Ectodermal cell (in vitro differentiated cells): ENCODE measurements at regions not wholly inside any gene's neighbourhood (a gene's known extent, or its start where the extent isn't known, plus 50 kb on each side); places are given as distances from the start of the nearest gene placed in this dataset.

Experiments
- H3K27ac ChIP-seq: 2 replicates; pipeline ENCODE4 v1.7.0; 2013; ENCODE audit warnings: mild to moderate bottlenecking, low read depth, low read length; ENCODE audit not compliant: insufficient read depth, poor library complexity, severe bottlenecking
- H3K27me3 ChIP-seq: 2 replicates; pipeline ENCODE4 v1.7.0; 2013; ENCODE audit warnings: mild to moderate bottlenecking, low read length; ENCODE audit not compliant: insufficient read depth, control insufficient read depth, poor library complexity, severe bottlenecking
- H3K36me3 ChIP-seq: one replicate; pipeline ENCODE4 v1.7.0; 2013; ENCODE audit warnings: low read length; ENCODE audit not compliant: control insufficient read depth, insufficient read depth
- H3K4me1 ChIP-seq: one replicate; pipeline ENCODE4 v1.7.0; 2013; ENCODE audit warnings: low read length; ENCODE audit not compliant: control insufficient read depth, insufficient read depth
- H3K4me3 ChIP-seq: 2 replicates; pipeline ENCODE4 v1.7.0; 2013; ENCODE audit warnings: low read depth, low read length, control low read depth; ENCODE audit not compliant: insufficient read depth
- H3K9me3 ChIP-seq: 2 replicates; pipeline ENCODE4 v1.7.0; 2013; ENCODE audit warnings: mild to moderate bottlenecking, low read length, moderate library complexity; ENCODE audit not compliant: control insufficient read depth
- WGBS, 2 experiments: methylation state at CpG; one replicate each; pipeline ENCODE4 v1.1.7; 2013; ENCODE audit warnings: missing lambda C conversion rate in 2 of 2; 5-methylcytosine and 5-hydroxymethylcytosine counted together

GRCh38 chrX:39905946-39906345, 191.8 kb downstream of the BCOR start:
- Histone ChIP-seq H3K4me1 (peaks cover 8% of the 10 kb centered on the region), H3K27ac (no peak overlapping the region), H3K4me3 (no peak overlapping the region), H3K9me3 (no peaks in the 10 kb centered on the region), H3K36me3 (no peaks in the 10 kb centered on the region), H3K27me3 (no peaks in the 10 kb centered on the region)
- WGBS, 2 experiments: 90 to 92% methylated on average over 11 of the region's 11 CpGs

GRCh38 chrX:39907964-39908661, 189.6 kb downstream of the BCOR start:
- H3K36me3 ChIP-seq: no peaks in the 10 kb centered on the region
- no peaks in the 10 kb centered on the region for H3K27me3 ChIP-seq
- 66 to 73% methylated on average over 16 of the region's 16 CpGs for WGBS, 2 experiments
- no peaks in the 10 kb centered on the region for H3K4me1 ChIP-seq
- H3K27ac ChIP-seq: no peak overlapping the region
- no peaks in the 10 kb centered on the region for H3K9me3 ChIP-seq
- H3K4me3 ChIP-seq: no peak overlapping the region

- no peaks in the 10 kb centered on the region for H3K9me3 ChIP-seq
- H3K4me1 ChIP-seq: no peaks in the 10 kb centered on the region
- WGBS, 2 experiments: 93 to 94% methylated on average over 5 of the region's 5 CpGs
- H3K4me3 ChIP-seq: no peak overlapping the region
- H3K27me3 ChIP-seq: no peaks in the 10 kb centered on the region
- H3K27ac ChIP-seq: no peak overlapping the region
- no peaks in the 10 kb centered on the region for H3K36me3 ChIP-seq
Measured at GRCh38 chrX:39909996-39910395, 187.8 kb downstream of the BCOR start.

- Histone ChIP-seq H3K27me3 (no peaks in the 10 kb centered on the region), H3K4me1 (no peaks in the 10 kb centered on the region), H3K27ac (no peak overlapping the region), H3K36me3 (no peaks in the 10 kb centered on the region), H3K4me3 (no peak overlapping the region), H3K9me3 (no peaks in the 10 kb centered on the region)
- 88 to 89% methylated on average over 16 to 17 of the region's 17 CpGs for WGBS, 2 experiments
Measured at GRCh38 chrX:39910651-39911050, 187.1 kb downstream of the BCOR start.

- 94% methylated on average over 14 of the region's 14 CpGs for WGBS, 2 experiments
- no peak overlapping the region for H3K4me3 ChIP-seq
- H3K9me3 ChIP-seq: no peaks in the 10 kb centered on the region
- no peaks in the 10 kb centered on the region for H3K36me3 ChIP-seq
- H3K27me3 ChIP-seq: no peaks in the 10 kb centered on the region
- no peaks in the 10 kb centered on the region for H3K4me1 ChIP-seq
- H3K27ac ChIP-seq: no peak overlapping the region
Measured at GRCh38 chrX:39911278-39911897, 186.4 kb downstream of the BCOR start.

GRCh38 chrX:39912126-39912525, 185.6 kb downstream of the BCOR start:
- Histone ChIP-seq H3K27me3 (no peaks in the 10 kb centered on the region), H3K4me3 (no peak overlapping the region), H3K9me3 (no peaks in the 10 kb centered on the region), H3K4me1 (no peaks in the 10 kb centered on the region), H3K36me3 (no peaks in the 10 kb centered on the region), H3K27ac (no peak overlapping the region)
- WGBS, 2 experiments: 90 to 94% methylated on average over 4 to 7 of the region's 7 CpGs

- Histone ChIP-seq H3K9me3 (no peaks in the 10 kb centered on the region), H3K4me3 (no peak overlapping the region), H3K27ac (no peak overlapping the region), H3K36me3 (no peaks in the 10 kb centered on the region), H3K27me3 (no peaks in the 10 kb centered on the region), H3K4me1 (no peaks in the 10 kb centered on the region)
- WGBS, 2 experiments: 73 to 77% methylated on average over 3 of the region's 3 CpGs
Measured at GRCh38 chrX:39915081-39915480, 182.7 kb downstream of the BCOR start.

- no peaks in the 10 kb centered on the region for H3K4me1 ChIP-seq
- H3K9me3 ChIP-seq: no peaks in the 10 kb centered on the region
- H3K36me3 ChIP-seq: no peaks in the 10 kb centered on the region
- WGBS, 2 experiments: 86 to 92% methylated on average over 11 of the region's 12 CpGs
- H3K27ac ChIP-seq: no peak overlapping the region
- no peaks in the 10 kb centered on the region for H3K27me3 ChIP-seq
- H3K4me3 ChIP-seq: no peak overlapping the region
Measured at GRCh38 chrX:39915596-39915995, 182.2 kb downstream of the BCOR start.

GRCh38 chrX:39921838-39922237, 175.9 kb downstream of the BCOR start:
- H3K9me3 ChIP-seq: no peaks in the 10 kb centered on the region
- no peak overlapping the region for H3K27ac ChIP-seq
- H3K4me1 ChIP-seq: no peaks in the 10 kb centered on the region
- 92 to 95% methylated on average over 2 of the region's 2 CpGs for WGBS, 2 experiments
- no peak overlapping the region for H3K4me3 ChIP-seq
- no peaks in the 10 kb centered on the region for H3K36me3 ChIP-seq
- H3K27me3 ChIP-seq: no peaks in the 10 kb centered on the region

- no peaks in the 10 kb centered on the region for H3K27me3 ChIP-seq
- H3K4me1 ChIP-seq: no peaks in the 10 kb centered on the region
- WGBS, 2 experiments: 80 to 88% methylated on average over 1 of the region's 2 CpGs
- H3K4me3 ChIP-seq: no peak overlapping the region
- H3K36me3 ChIP-seq: no peaks in the 10 kb centered on the region
- no peaks in the 10 kb centered on the region for H3K9me3 ChIP-seq
- no peak overlapping the region for H3K27ac ChIP-seq
Measured at GRCh38 chrX:39922488-39922887, 175.3 kb downstream of the BCOR start.
